GM19397 (cell line): ENCODE measurements at regions not wholly inside any gene's neighbourhood (a gene's known extent, or its start where the extent isn't known, plus 50 kb on each side); places are given as distances from the start of the nearest gene placed in this dataset.

Experiments used
- ATAC-seq: cut with Tn5 transposase; IDR thresholded peaks from one replicate; pipeline ENCODE4 v1.9.1; 2021; ENCODE audit warnings: mild to moderate bottlenecking, moderate library complexity; ENCODE audit not compliant: unreplicated experiment

GRCh38 chr11:104462341-104462740 lies 298.4 kb upstream of the PDGFD start:
- no peak for ATAC-seq

DNA sequence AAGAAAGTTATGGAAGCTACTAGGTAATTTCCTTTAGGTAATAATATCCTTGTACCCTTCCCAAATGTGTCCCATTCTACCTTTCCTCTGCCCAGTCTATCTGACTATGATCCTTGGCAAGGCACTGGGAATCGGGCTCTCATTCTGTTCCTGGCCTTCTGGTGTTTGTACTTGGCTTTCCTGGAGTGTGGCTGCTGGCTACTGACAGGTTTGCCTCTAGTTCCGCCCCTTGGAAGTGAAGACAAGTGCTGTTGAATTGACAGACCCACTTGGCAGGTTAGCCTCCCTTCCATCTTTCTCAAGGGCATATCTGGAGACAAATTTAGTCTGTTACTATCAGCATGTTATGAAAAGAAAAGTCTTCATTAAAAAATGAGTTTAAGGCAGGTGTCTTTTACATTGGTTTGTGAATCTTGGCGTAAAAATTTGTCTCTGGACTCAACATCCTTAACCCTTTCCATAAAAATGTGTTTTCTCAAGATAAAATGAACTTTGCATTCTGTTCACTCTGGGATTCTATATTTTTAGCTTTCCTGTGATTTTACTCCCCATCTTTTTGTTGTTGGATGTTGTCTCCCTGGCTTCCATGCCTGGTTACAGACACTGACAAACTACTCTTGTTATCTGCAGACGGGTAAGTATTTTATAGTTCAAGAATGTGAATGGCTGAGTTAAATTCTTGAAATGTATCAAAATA lies 287.4 kb upstream of the PDGFD start:
- no peak for ATAC-seq

- no peak for ATAC-seq
Measured at GRCh38 chr11:104443387-104443786, 279.4 kb upstream of the PDGFD start.

DNA sequence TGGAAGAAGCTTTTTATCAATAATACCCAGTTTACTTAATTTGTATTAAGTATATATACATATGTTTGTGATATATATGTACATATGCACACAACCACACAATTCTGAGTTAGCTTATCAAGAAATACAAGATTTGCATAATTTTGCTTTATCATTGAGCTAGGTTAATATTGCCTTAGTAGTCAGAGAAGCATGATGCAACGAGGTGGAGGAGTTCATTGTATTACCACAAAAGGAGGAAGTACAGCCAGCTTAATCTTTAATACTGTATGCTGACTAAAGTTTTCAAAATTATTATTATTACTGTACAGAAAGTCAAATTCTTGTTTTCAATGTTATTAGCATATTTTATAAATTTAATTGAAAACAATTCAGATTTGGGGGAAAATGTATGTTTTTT lies 278.4 kb upstream of the PDGFD start:
- ATAC-seq = no peak

- no peak for ATAC-seq
Measured at GRCh38 chr11:104435494-104435893, 271.5 kb upstream of the PDGFD start.

DNA sequence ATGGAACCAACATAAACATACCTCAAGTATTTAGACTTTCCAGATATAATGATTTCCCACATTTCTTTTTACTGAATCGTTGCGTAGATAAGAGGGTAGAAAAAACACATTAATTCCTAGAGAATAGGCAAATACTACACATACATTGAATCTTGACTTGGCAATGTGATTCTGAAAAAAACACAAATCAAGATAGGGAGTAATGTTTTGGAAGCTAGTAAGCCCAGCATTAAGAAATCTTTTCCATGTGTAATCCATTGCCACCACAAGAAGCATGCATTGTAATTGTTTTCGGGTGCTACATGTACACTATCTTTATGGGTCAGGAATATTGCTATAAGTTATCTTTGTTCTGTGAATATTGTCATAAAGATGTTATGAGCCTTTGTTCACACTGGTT lies 269.8 kb upstream of the PDGFD start:
- no peak for ATAC-seq

DNA sequence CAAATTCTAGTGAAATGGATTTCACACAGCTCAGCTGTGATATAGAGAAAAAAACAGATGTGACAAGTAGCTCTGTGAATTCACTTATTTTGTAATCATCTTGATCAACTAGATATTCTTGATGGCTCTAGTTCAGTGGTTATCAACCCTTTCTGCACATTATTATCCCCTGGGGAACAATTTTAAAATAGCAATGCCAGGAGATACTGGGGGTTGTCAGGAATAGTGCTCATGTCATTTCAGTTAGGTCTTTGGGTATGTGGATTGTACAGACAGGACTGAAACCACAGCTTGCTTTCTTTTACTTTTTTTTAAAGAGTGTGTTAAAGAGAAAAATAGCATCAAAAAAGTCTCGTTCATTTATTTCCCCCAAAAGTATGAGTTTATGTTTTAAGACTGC lies 269.0 kb upstream of the PDGFD start:
- ATAC-seq = no peak

DNA sequence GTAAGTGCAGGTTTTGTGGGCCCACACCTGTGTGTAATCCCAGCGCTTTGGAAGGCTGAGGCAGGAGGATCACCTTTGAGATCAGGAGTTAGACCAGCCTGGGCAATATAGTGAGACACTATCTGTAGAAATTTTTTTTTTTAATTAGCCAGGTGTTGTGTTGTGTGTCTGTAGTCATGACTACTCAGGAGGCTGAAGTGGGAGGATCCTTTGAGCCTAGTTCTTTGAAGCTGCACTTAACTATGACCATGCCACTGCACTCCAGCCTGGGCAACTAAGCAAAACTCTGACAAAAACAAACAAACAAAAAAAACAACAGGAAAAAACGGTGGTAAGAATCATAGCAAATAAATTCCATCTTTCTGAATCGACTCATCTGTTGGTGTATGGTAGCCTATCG lies 268.6 kb upstream of the PDGFD start:
- ATAC-seq = no peak

GRCh38 chr11:104422324-104422944 lies 258.5 kb upstream of the PDGFD start:
- no peak for ATAC-seq

DNA sequence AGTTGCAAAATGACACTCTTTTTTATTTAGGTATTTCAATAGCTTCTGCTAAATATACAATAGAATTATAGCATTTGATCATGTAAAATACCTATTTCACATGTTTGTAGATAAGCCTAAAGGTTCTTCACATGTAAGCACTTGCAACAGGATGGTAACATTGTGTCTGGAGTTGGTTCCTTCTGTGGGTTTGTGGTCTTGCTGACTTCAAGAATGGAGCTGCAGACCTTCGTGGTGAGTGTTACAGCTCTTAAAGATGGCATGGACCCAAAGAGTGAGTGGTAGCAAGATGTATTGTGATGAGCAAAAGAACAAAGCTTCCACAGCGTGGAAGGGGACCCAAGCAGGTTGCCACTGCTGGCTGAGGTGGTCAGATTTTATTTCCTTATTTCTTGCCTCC lies 246.4 kb upstream of the PDGFD start:
- no peak for ATAC-seq

DNA sequence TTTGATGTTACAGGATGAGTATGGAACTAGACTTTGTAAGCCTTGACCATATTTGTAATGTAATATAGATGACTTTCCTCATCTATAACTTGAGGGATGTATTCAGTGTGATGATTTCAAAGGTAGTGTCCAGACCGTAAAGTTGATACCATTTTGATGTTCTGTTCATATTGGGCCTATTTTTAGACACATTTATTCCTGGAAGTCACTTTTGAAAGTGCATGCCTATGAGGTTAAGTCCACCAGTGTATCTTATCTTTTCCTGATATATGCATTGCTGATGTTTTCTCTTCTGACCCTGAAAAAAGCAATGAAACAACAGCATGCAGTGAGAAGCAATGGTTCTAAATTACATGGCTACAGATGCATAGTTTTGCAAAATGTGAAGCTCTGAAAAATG lies 244.7 kb upstream of the PDGFD start:
- no peak for ATAC-seq

DNA sequence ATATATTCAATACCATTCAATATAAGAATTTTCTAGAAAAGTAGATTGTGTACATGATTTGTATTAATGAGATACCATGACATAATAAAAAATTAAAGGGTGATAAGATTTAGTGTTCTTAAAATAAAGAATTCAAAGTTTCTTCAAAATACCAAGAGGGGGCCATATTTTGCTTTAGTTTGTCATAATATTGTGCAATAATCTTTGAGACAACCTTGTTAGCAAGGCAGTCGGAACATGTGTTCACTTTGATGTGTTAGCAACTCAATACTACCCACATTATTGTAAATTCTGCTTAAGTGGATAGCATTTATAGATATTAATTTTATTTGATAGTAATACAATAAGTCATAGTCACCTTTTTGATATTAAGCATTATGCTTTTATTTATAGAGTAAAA lies 241.3 kb upstream of the PDGFD start:
- no peak for ATAC-seq

GRCh38 chr11:104404231-104405175 lies 240.6 kb upstream of the PDGFD start:
- no peak for ATAC-seq

GRCh38 chr11:104402812-104403521 lies 239.0 kb upstream of the PDGFD start:
- no peak for ATAC-seq

- ATAC-seq = no peak
Measured at GRCh38 chr11:104394508-104394907, 230.6 kb upstream of the PDGFD start.

- ATAC-seq = no peak
Measured at GRCh38 chr11:104390651-104391050, 226.7 kb upstream of the PDGFD start.

GRCh38 chr11:104385884-104386283 lies 221.9 kb upstream of the PDGFD start:
- no peak for ATAC-seq

- no peak for ATAC-seq
Measured at GRCh38 chr11:104380358-104380757, 216.4 kb upstream of the PDGFD start.

DNA sequence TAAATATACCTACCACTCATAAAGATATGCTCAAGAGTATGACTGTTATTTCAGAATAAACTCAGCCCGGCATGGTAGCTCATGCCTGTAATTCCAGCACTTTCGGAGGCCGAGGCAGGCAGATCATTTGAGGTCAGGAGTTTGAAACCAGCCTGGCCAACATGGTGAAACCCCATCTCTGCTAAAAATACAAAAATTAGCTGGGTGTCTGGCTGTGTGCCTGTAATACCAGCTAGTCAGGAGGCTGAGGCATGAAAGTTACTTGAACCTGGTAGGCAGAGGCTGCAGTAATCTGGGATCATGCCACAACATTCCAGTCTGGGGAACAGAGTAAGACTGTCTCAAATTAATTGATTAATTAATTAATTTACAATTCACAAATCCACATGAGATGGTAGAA lies 208.2 kb upstream of the PDGFD start:
- no peak for ATAC-seq

- no peak for ATAC-seq
Measured at GRCh38 chr11:104370478-104370877, 206.5 kb upstream of the PDGFD start.

- no peak for ATAC-seq
Measured at GRCh38 chr11:104369761-104370160, 205.8 kb upstream of the PDGFD start.
